B cell (primary cell): ENCODE measurements at regions not wholly inside any gene's neighbourhood (a gene's known extent, or its start where the extent isn't known, plus 50 kb on each side); places are given as distances from the start of the nearest gene placed in this dataset.

Experiments
- EZH2 ChIP-seq: IDR thresholded peaks from 2 replicates; pipeline ENCODE4 v1.6.1; 2012; ENCODE audit warnings: borderline replicate concordance, low read depth, mild to moderate bottlenecking, moderate library complexity, low read length; ENCODE audit not compliant: insufficient read depth, poor library complexity, severe bottlenecking
- TF ChIP-seq, protein P1 (sequence below): fragments of 200-600 bp; IDR thresholded peaks from one replicate; pipeline ENCODE4 v1.8.0; 2022; ENCODE audit warnings: antibody characterized with exemption, mild to moderate bottlenecking

GRCh38 chr6:156311291-156311690 lies 465.9 kb upstream of the ARID1B start:
- TF ChIP-seq, protein P1, sequence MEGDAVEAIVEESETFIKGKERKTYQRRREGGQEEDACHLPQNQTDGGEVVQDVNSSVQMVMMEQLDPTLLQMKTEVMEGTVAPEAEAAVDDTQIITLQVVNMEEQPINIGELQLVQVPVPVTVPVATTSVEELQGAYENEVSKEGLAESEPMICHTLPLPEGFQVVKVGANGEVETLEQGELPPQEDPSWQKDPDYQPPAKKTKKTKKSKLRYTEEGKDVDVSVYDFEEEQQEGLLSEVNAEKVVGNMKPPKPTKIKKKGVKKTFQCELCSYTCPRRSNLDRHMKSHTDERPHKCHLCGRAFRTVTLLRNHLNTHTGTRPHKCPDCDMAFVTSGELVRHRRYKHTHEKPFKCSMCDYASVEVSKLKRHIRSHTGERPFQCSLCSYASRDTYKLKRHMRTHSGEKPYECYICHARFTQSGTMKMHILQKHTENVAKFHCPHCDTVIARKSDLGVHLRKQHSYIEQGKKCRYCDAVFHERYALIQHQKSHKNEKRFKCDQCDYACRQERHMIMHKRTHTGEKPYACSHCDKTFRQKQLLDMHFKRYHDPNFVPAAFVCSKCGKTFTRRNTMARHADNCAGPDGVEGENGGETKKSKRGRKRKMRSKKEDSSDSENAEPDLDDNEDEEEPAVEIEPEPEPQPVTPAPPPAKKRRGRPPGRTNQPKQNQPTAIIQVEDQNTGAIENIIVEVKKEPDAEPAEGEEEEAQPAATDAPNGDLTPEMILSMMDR = no peak
- no peak for TF ChIP-seq EZH2
